GM13977 (cell line): ENCODE measurements at regions not wholly inside any gene's neighbourhood (a gene's known extent, or its start where the extent isn't known, plus 50 kb on each side); places are given as distances from the start of the nearest gene placed in this dataset.
"Not testable (repeated sequence)": the region's sequence is repeated elsewhere in the genome, so short reads cannot be mapped to it uniquely, and the experiment has no call there.

Experiments used
- DNase-seq: peaks from one replicate; pipeline ENCODE4 v3.0.0; 2012; ENCODE audit warnings: low spot score
- CTCF ChIP-seq: IDR thresholded peaks from 2 replicates; pipeline ENCODE4 v1.5.1; 2012; ENCODE audit warnings: mild to moderate bottlenecking, control low read depth; ENCODE audit not compliant: insufficient read depth; ENCODE audit errors: extremely low read depth, missing control alignments
- in situ Hi-C: fragments of 300-500 bp; cut with MboI; formaldehyde crosslinking; loops from one replicate; pipeline ENCODE4 v1.12.0; 2022; ENCODE audit warnings: low sequenced_read_pairs, low pct_unique_long_range_greater_than_20kb, mixed read lengths, inconsistent platforms; ENCODE audit not compliant: unreplicated experiment

- DNase-seq = no peak
- TF ChIP-seq CTCF = no peak
- in situ Hi-C loops = no loop called here
These were observed 194.0 kb downstream of the LNPK start for GRCh38 chr2:175808078-175808477.

GRCh38 chr2:175807031-175807873 lies 194.8 kb downstream of the LNPK start:
- no peak for DNase-seq
- in situ Hi-C loops = no loop called here
- TF ChIP-seq CTCF = no peak

- in situ Hi-C loops = no loop called here
- no peak for TF ChIP-seq CTCF
These were observed 195.5 kb downstream of the LNPK start for GRCh38 chr2:175806570-175806969.

GRCh38 chr2:175806125-175806490 lies 196.0 kb downstream of the LNPK start:
- no peak for DNase-seq
- in situ Hi-C loops = no loop called here
- no peak for TF ChIP-seq CTCF

More at GRCh38 chr2:175806570-175806969, 195.5 kb downstream of the LNPK start:
- DNase-seq = no peak

- TF ChIP-seq CTCF = no peak
- in situ Hi-C loops = no loop called here
- DNase-seq = no peak
These were observed 196.5 kb downstream of the LNPK start for GRCh38 chr2:175805442-175806124.

- DNase-seq = no peak
- in situ Hi-C loops = no loop called here
- TF ChIP-seq CTCF = no peak
These were observed 197.9 kb downstream of the LNPK start for GRCh38 chr2:175804122-175804521.

GRCh38 chr2:175796422-175796821 lies 205.6 kb downstream of the LNPK start:
- DNase-seq, in situ Hi-C loops: not testable (repeated sequence)
